Lower lobe of right lung (tissue), 2 donors: ENCODE measurements at regions not wholly inside any gene's neighbourhood (a gene's known extent, or its start where the extent isn't known, plus 50 kb on each side); places are given as distances from the start of the nearest gene placed in this dataset.

Experiments used
- ATAC-seq, 2 donors: fragments of 200-7000 bp; cut with Tn5 transposase; one replicate each; pipeline ENCODE4 v1.9.1; 2020 to 2022; ENCODE audit warnings: mild to moderate bottlenecking in 2 of 2, moderate library complexity in 2 of 2
- DNase-seq: peaks from one replicate; pipeline ENCODE4 v3.0.0-alpha.2; 2020
- H3K27ac ChIP-seq: fragments of 200-600 bp; one replicate; pipeline ENCODE4 v1.8.0; 2022
- H3K27me3 ChIP-seq: fragments of 200-600 bp; one replicate; pipeline ENCODE4 v1.8.0; 2022; ENCODE audit warnings: low read depth
- H3K36me3 ChIP-seq: fragments of 200-600 bp; one replicate; pipeline ENCODE4 v1.8.0; 2022; ENCODE audit warnings: mild to moderate bottlenecking
- H3K4me1 ChIP-seq: fragments of 200-600 bp; one replicate; pipeline ENCODE4 v1.8.0; 2022
- H3K4me3 ChIP-seq: fragments of 200-600 bp; one replicate; pipeline ENCODE4 v1.8.0; 2022; ENCODE audit warnings: mild to moderate bottlenecking
- H3K9me3 ChIP-seq: fragments of 200-600 bp; one replicate; pipeline ENCODE4 v1.8.0; 2022
- CTCF ChIP-seq: fragments of 200-600 bp; IDR thresholded peaks from one replicate; pipeline ENCODE4 v1.8.0; 2022; ENCODE audit warnings: antibody characterized with exemption, mild to moderate bottlenecking
- intact Hi-C: fragments of 100-400 bp; cut with DNase I; formaldehyde crosslinking; loops from one replicate; pipeline ENCODE4 v1.11.0; 2022
- donor health status: DM: no; HTN: yes; CAD: no; lungs with severe emphysema.

DNA sequence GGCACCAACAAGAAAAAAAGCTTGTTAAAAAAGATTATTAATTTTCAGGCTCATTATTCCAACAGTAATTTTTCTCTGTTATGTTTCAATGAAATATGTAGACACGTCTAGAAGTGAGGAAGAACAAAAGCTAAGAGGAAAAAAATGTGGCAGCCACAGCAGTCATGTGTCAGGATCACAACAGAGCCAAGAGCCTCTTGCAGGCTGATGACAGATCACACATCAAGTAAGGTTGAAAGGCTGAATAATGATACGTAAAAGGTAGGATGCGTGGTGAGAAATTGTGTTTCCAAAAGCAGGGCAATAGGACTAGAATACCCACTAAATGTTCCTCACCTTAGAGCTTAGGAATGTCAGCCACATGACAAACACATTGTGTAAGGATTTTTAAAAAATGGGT, 124.8 kb downstream of the HTR1A start:
- no peaks in the 10 kb centered on the region for H3K27me3 ChIP-seq
- intact Hi-C loops = no loop called here
- TF ChIP-seq CTCF = no peak
- no peak overlapping the region for H3K4me3 ChIP-seq
- DNase-seq = no peak
- H3K36me3 ChIP-seq = no peaks in the 10 kb centered on the region
- no peaks in the 10 kb centered on the region for H3K9me3 ChIP-seq
- ATAC-seq = no peak
- H3K4me1 ChIP-seq = no peaks in the 10 kb centered on the region
- no peak overlapping the region for H3K27ac ChIP-seq

DNA sequence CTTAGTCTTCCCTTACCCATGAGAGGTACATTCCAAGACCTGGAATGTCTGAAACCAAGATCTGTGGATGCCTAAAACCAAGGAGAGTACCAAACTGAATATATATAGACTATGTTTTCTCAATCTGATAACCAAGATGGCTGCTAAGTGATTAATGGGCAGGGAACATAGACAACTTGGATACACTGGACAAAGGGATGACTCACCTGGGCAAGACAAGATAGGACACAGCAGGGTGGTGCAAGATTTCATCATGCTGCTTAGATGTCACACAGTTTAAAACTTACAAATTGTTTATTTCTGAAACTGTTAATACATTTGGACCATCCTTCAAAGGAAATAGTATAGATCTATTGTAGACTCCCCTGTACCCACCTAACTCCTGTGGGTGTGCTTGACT, 130.9 kb downstream of the HTR1A start:
- no peaks in the 10 kb centered on the region for H3K36me3 ChIP-seq
- no peak for TF ChIP-seq CTCF
- intact Hi-C loops = no loop called here
- no peak overlapping the region for H3K27ac ChIP-seq
- no peaks in the 10 kb centered on the region for H3K9me3 ChIP-seq
- no peak overlapping the region for H3K4me3 ChIP-seq
- no peak for ATAC-seq
- H3K4me1 ChIP-seq = no peaks in the 10 kb centered on the region
- DNase-seq = no peak
- no peaks in the 10 kb centered on the region for H3K27me3 ChIP-seq

DNA sequence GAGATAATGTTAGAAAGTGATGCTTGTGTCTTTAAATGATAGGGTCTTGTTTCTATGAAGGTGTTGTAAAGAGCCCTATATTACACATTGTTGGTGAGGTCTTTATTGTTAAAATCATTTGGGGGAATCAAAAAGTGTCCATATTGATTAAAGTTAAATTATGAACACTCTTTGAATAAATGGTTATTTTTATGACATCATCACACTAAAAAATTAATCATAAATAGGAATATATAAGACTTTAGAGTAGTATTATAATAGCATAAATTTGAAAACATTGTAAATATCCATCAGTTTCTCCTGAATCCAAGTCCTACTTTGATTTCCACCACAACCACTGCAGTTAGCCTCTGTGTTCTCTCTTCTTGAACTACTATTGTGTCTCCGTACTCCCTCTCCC, 136.3 kb downstream of the HTR1A start:
- H3K4me1 ChIP-seq = no peaks in the 10 kb centered on the region
- no peak for TF ChIP-seq CTCF

DNA sequence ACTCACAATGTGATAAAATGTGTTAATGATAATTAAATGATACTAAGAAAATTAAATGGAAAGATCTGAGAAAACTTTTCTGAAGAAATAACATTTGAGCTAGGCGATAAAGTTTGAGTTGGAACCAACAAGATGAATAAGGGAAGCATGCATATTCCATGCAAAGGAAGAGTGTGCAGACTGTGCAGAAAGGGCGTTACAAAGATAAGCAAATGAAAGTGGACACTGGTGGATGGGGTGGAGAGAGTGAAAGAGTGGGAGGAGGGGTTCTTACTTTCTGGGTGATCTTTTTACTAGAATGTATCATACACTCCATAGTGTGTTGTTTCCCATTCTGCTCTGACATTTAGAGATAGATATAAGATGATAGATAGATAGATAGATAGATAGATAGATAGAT, 138.7 kb downstream of the HTR1A start:
- Histone ChIP-seq H3K4me1 (no peaks in the 10 kb centered on the region), H3K4me3 (no peak overlapping the region), H3K27me3 (no peaks in the 10 kb centered on the region), H3K27ac (no peak overlapping the region), H3K9me3 (no peaks in the 10 kb centered on the region), H3K36me3 (no peaks in the 10 kb centered on the region)
- DNase-seq (no peak), ATAC-seq (no peak)
- intact Hi-C loops = no loop called here
- no peak for TF ChIP-seq CTCF

More for the DNA sequence above, 136.3 kb downstream of the HTR1A start:
- H3K9me3 ChIP-seq = no peaks in the 10 kb centered on the region
- ATAC-seq (no peak), DNase-seq (no peak)
- H3K4me3 ChIP-seq = no peak overlapping the region
- H3K36me3 ChIP-seq = no peaks in the 10 kb centered on the region
- intact Hi-C loops = no loop called here
- H3K27ac ChIP-seq = no peak overlapping the region
- no peaks in the 10 kb centered on the region for H3K27me3 ChIP-seq

- H3K27ac ChIP-seq = no peak overlapping the region
- ATAC-seq (no peak), DNase-seq (no peak)
- H3K9me3 ChIP-seq = no peaks in the 10 kb centered on the region
- H3K36me3 ChIP-seq = no peaks in the 10 kb centered on the region
- no peak for TF ChIP-seq CTCF
- intact Hi-C loops = no loop called here
- H3K4me3 ChIP-seq = no peak overlapping the region
- no peaks in the 10 kb centered on the region for H3K27me3 ChIP-seq
- no peaks in the 10 kb centered on the region for H3K4me1 ChIP-seq
Measured at GRCh38 chr5:63822614-63823013, 139.6 kb downstream of the HTR1A start.

GRCh38 chr5:63820577-63820976, 141.7 kb downstream of the HTR1A start:
- intact Hi-C loops = no loop called here
- ATAC-seq (no peak), DNase-seq (no peak)

More at GRCh38 chr5:63820577-63820976, 141.7 kb downstream of the HTR1A start:
- Histone ChIP-seq H3K9me3 (no peaks in the 10 kb centered on the region), H3K36me3 (no peaks in the 10 kb centered on the region), H3K4me1 (no peaks in the 10 kb centered on the region), H3K4me3 (no peak overlapping the region), H3K27ac (no peak overlapping the region), H3K27me3 (no peaks in the 10 kb centered on the region)
- TF ChIP-seq CTCF = no peak
